HepG2 (cell line): ENCODE measurements at regions not wholly inside any gene's neighbourhood (a gene's known extent, or its start where the extent isn't known, plus 50 kb on each side); places are given as distances from the start of the nearest gene placed in this dataset.

Experiments
- ATAC-seq: fragments of 200-7000 bp; cut with Tn5 transposase; 3 replicates; pipeline ENCODE4 v1.9.1; 2020; ENCODE audit warnings: mild to moderate bottlenecking, moderate library complexity
- BruUV-seq: library from RNA; stranded (reverse); fragments of 400-500 nt; replicated peaks from 2 replicates; lab custom pipeline; 2021; lab: Mats Ljungman, UMichigan
- CTCF ChIA-PET: fragments of 300-600 bp; formaldehyde crosslinking; extraction: SDS; loops from one replicate; lab custom pipeline; 2021; ENCODE audit warnings: low total read pairs, inconsistent platforms, low intra/inter-chr PET ratio; lab: Yijun Ruan, JAX
- POLR2A ChIA-PET: fragments of 350-600 bp; sonication (Branson Sonifier 250); formaldehyde crosslinking; loops from one replicate; lab custom pipeline; 2020; ENCODE audit warnings: antibody characterized with exemption, inconsistent platforms; lab: Yijun Ruan, JAX
- DNase-seq: peaks from one replicate; pipeline ENCODE4 v3.0.0-alpha.2; 2015; ENCODE audit warnings: low spot score
- FAIRE-seq: peaks from 3 replicates; lab custom pipeline; 2011; peaks lifted over from hg19 to GRCh38; lab: Jason Lieb, UNC
- H2AFZ ChIP-seq: one replicate; pipeline ENCODE4 v1.6.1; 2011; ENCODE audit warnings: low read length, inconsistent platforms
- H3K27ac ChIP-seq: fragments of 300-600 bp; 3 replicates; pipeline ENCODE4 v1.8.0; 2011; ENCODE audit warnings: mixed run types, mild to moderate bottlenecking, mixed read lengths, low read length, inconsistent platforms; ENCODE audit not compliant: insufficient read depth; ENCODE audit errors: extremely low read length
- H3K27me3 ChIP-seq, 2 experiments: fragments of 200-600 bp in 1 of 2; 2 replicates in 1 of 2; 3 replicates in 1 of 2; pipeline versions ENCODE4 v1.6.0 to v1.8.0; 2011; ENCODE audit warnings: low read length in 2 of 2, mild to moderate bottlenecking in 2 of 2, moderate library complexity in 2 of 2, inconsistent platforms in 1 of 2; ENCODE audit not compliant: insufficient read depth in 2 of 2, control insufficient read depth in 1 of 2
- H3K36me3 ChIP-seq, 2 experiments: fragments of 200-600 bp in 1 of 2; replicated peaks in 1 of 2; 2 replicates in 1 of 2; 3 replicates in 1 of 2; pipeline versions ENCODE4 v1.5.1 to v1.8.0; 2011; ENCODE audit warnings: low read length in 2 of 2, inconsistent platforms in 1 of 2; ENCODE audit not compliant: insufficient read depth in 2 of 2, control insufficient read depth in 1 of 2
- H3K4me1 ChIP-seq: 2 replicates; pipeline ENCODE4 v1.5.1; 2012; ENCODE audit warnings: low read length, inconsistent platforms; ENCODE audit not compliant: insufficient read depth
- H3K4me2 ChIP-seq: 2 replicates; pipeline ENCODE4 v1.6.0; 2011; ENCODE audit warnings: low read depth, low read length, inconsistent platforms
- H3K4me3 ChIP-seq, 3 experiments: fragments of 200-600 bp in 1 of 3; sonication (generic), shearing (Covaris generic) in 1 of 3; replicated peaks in 1 of 3; 2 replicates each; pipeline ENCODE4 v1.5.1; 2011 to 2016; ENCODE audit warnings: low read length in 3 of 3, inconsistent platforms in 2 of 3, low read depth in 2 of 3, mild to moderate bottlenecking in 2 of 3, control low read depth in 1 of 3, mixed read lengths in 1 of 3; ENCODE audit not compliant: insufficient read depth in 1 of 3
- H3K79me2 ChIP-seq: one replicate; pipeline ENCODE4 v1.6.1; 2011; ENCODE audit warnings: low read length, inconsistent platforms; ENCODE audit not compliant: insufficient read depth
- H3K9ac ChIP-seq: 2 replicates; pipeline ENCODE4 v1.6.0; 2011; ENCODE audit warnings: mild to moderate bottlenecking, low read depth, low read length, inconsistent platforms; ENCODE audit not compliant: insufficient read depth
- H3K9me3 ChIP-seq: 2 replicates; pipeline ENCODE4 v1.5.1; 2012; ENCODE audit warnings: mild to moderate bottlenecking, low read length
- H4K20me1 ChIP-seq: 2 replicates; pipeline ENCODE4 v1.6.0; 2011; ENCODE audit warnings: inconsistent platforms, mild to moderate bottlenecking, low read length, moderate library complexity; ENCODE audit not compliant: insufficient read depth
- CEBPG ChIP-seq: IDR thresholded peaks from 2 replicates; pipeline ENCODE4 v1.6.1; 2016
- ETV5 ChIP-seq: IDR thresholded peaks from 2 replicates; pipeline ENCODE4 v1.6.1; 2018; ENCODE audit warnings: missing biosample characterization, missing genetic modification reagents, inconsistent platforms, borderline replicate concordance
- ETV6 ChIP-seq: sonication (generic); formaldehyde crosslinking; conservative IDR thresholded peaks from 2 replicates; pipeline ENCODE4 v1.4.0; 2020; ENCODE audit warnings: missing genetic modification reagents
- HMG20B ChIP-seq: conservative IDR thresholded peaks from 2 replicates; pipeline ENCODE4 v1.6.1; 2016; ENCODE audit warnings: missing genetic modification reagents, missing compliant biosample characterization
- MYPOP ChIP-seq: sonication (generic); formaldehyde crosslinking; IDR thresholded peaks from 2 replicates; pipeline ENCODE4 v1.8.1; 2023; ENCODE audit warnings: mild to moderate bottlenecking, moderate library complexity, missing genetic modification reagents
- PAWR ChIP-seq: sonication (generic); formaldehyde crosslinking; IDR thresholded peaks from 2 replicates; pipeline ENCODE4 v1.4.0; 2020; ENCODE audit warnings: missing genetic modification reagents, mild to moderate bottlenecking, borderline replicate concordance
- PBX2 ChIP-seq: IDR thresholded peaks from 2 replicates; pipeline ENCODE4 v1.6.1; 2016; ENCODE audit warnings: control low read depth
- POLR2G ChIP-seq: fragments of 200-400 bp; formaldehyde crosslinking; IDR thresholded peaks from 2 replicates; pipeline ENCODE4 v1.6.1; 2018; ENCODE audit warnings: mild to moderate bottlenecking, low read depth, low read length, moderate library complexity
- ZFP37 ChIP-seq: sonication (generic); formaldehyde crosslinking; IDR thresholded peaks from 2 replicates; pipeline ENCODE4 v1.4.0; 2020; ENCODE audit warnings: missing genetic modification reagents, borderline replicate concordance
- ZNF253 ChIP-seq: sonication (generic); formaldehyde crosslinking; IDR thresholded peaks from 2 replicates; pipeline ENCODE4 v1.8.0; 2022; ENCODE audit warnings: mild to moderate bottlenecking, missing genetic modification reagents, borderline replicate concordance
- ZNF331 ChIP-seq: sonication (generic); formaldehyde crosslinking; IDR thresholded peaks from 2 replicates; pipeline ENCODE4 v1.4.0; 2020; ENCODE audit warnings: missing genetic modification reagents
- ZNF549 ChIP-seq: sonication (generic); formaldehyde crosslinking; IDR thresholded peaks from 2 replicates; pipeline ENCODE4 v1.5.0; 2020; ENCODE audit warnings: missing genetic modification reagents
- ZNF550 ChIP-seq: sonication (generic); formaldehyde crosslinking; IDR thresholded peaks from 2 replicates; pipeline ENCODE4 v1.4.0; 2020; ENCODE audit warnings: mild to moderate bottlenecking, missing genetic modification reagents, borderline replicate concordance
- ZSCAN30 ChIP-seq: sonication (generic); formaldehyde crosslinking; IDR thresholded peaks from 2 replicates; pipeline ENCODE4 v1.5.0; 2020; ENCODE audit warnings: mild to moderate bottlenecking, missing genetic modification reagents
- WGBS: methylation state at CpG from one replicate; pipeline ENCODE4 v1.1.6; 2017; ENCODE audit warnings: low lambda C conversion rate; 5-methylcytosine and 5-hydroxymethylcytosine counted together
- in situ Hi-C: cut with HindIII; loops from 2 replicates; pipeline ENCODE4 v1.10.0; 2017; ENCODE audit warnings: low pct_unique_long_range_greater_than_20kb; ENCODE audit not compliant: extremely low pct_ligation_motif_present
- intact Hi-C: fragments of 100-400 bp; cut with micrococcal nuclease; formaldehyde crosslinking; loops from one replicate; pipeline ENCODE4 v1.10.0; 2022; ENCODE audit not compliant: unreplicated experiment
- TF ChIP-seq, protein P1 (sequence below), 2 experiments: fragments of 450-650 bp in 1 of 2; sonication (generic) in 1 of 2; formaldehyde crosslinking; IDR thresholded peaks; 2 replicates each; pipeline versions ENCODE4 v1.5.0 to v1.8.0; 2020 to 2022; ENCODE audit warnings: mild to moderate bottlenecking in 1 of 2, missing genetic modification reagents in 1 of 2
- TF ChIP-seq, protein P2 (sequence below): sonication (generic); formaldehyde crosslinking; IDR thresholded peaks from 2 replicates; pipeline ENCODE4 v1.4.0; 2020; ENCODE audit warnings: missing genetic modification reagents, mild to moderate bottlenecking, borderline replicate concordance

DNA sequence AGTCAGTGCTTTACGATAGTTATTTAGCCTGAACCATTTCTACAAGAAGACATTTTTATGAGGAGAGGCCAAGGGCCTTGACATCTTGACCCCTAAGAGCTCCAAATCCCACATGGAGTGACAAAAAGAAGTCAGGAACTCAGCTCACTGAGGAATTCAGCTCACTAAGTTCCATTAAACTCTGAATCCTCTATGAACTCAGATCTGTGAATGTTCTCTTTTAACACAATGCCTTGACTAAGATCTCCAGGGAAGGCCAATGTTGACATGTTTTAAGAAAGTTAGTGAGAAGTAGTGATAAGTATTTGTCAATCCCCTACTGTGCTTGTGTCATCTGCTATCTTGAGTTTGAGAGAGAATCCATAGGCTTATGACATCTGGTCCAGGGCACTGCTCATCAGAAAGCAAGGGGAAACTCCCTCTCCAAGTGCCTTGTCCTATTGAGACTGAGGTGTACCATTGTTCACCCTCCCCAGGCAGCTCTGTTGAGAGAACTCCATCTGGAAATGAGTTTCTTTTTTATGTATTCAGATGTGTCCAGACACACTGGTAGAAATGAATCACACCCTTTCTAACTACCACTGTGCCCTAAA lies 68.7 kb upstream of the PCDH19 start:
- in situ Hi-C loops, result no loop called here
- CTCF ChIA-PET, result no interaction called here
- H3K79me2 ChIP-seq, result no peaks in the 10 kb centered on the region

DNA sequence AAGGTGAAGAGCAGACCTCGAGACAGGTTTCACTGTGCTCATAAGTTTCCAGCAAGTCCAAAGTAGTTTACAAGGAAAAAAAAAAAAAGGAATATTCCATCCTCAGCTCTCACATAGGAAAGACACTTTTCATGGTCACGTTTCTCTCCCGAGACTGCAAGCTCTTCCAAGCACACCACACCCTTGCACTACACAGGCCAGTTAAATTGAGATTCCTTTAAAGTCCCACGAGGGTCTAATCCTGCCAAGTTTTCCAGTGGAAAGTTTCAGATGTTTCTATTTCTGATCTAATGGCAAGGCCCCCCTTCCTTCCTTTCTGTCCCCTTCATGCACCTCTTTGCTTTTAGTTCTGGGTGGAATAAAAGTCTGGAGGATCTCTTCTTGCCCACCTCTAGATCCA lies 67.9 kb upstream of the PCDH19 start:
- WGBS, result 0% methylated on average over 4 of the region's 4 CpGs
- no peak overlapping the region for H3K9ac ChIP-seq
- no peaks in the 10 kb centered on the region for H3K36me3 ChIP-seq
- FAIRE-seq (no peak), ATAC-seq (no peak), DNase-seq (no peak)
- H3K4me1 ChIP-seq, result no peaks in the 10 kb centered on the region
- no peak overlapping the region for H3K4me2 ChIP-seq
- no peak overlapping the region for H3K27ac ChIP-seq
- no peaks in the 10 kb centered on the region for H3K9me3 ChIP-seq
- no peaks in the 10 kb centered on the region for H3K79me2 ChIP-seq
- no TSS peak for BruUV-seq
- H3K4me3 ChIP-seq, result no peak overlapping the region
- H4K20me1 ChIP-seq, result no peaks in the 10 kb centered on the region
- POLR2A ChIA-PET, result no interaction called here
- H3K27me3 ChIP-seq, result no peaks in the 10 kb centered on the region
- CTCF ChIA-PET, result no interaction called here
- H2AFZ ChIP-seq, result no peak overlapping the region
- in situ Hi-C loops, result no loop called here
- intact Hi-C loops, result no loop called here
- TF ChIP-seq ZFP37 (CRISPR knock-in tag), result no peak
- TF ChIP-seq ETV5 (CRISPR knock-in tag), result no peak
- no peak for TF ChIP-seq ZNF331 (CRISPR knock-in tag)
- TF ChIP-seq, protein P1, sequence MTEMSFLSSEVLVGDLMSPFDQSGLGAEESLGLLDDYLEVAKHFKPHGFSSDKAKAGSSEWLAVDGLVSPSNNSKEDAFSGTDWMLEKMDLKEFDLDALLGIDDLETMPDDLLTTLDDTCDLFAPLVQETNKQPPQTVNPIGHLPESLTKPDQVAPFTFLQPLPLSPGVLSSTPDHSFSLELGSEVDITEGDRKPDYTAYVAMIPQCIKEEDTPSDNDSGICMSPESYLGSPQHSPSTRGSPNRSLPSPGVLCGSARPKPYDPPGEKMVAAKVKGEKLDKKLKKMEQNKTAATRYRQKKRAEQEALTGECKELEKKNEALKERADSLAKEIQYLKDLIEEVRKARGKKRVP (CRISPR knock-in tag; IDR thresholded peaks at IDR 0.05), result no peak
- TF ChIP-seq MYPOP (CRISPR knock-in tag), result no peak
- TF ChIP-seq, protein P2, sequence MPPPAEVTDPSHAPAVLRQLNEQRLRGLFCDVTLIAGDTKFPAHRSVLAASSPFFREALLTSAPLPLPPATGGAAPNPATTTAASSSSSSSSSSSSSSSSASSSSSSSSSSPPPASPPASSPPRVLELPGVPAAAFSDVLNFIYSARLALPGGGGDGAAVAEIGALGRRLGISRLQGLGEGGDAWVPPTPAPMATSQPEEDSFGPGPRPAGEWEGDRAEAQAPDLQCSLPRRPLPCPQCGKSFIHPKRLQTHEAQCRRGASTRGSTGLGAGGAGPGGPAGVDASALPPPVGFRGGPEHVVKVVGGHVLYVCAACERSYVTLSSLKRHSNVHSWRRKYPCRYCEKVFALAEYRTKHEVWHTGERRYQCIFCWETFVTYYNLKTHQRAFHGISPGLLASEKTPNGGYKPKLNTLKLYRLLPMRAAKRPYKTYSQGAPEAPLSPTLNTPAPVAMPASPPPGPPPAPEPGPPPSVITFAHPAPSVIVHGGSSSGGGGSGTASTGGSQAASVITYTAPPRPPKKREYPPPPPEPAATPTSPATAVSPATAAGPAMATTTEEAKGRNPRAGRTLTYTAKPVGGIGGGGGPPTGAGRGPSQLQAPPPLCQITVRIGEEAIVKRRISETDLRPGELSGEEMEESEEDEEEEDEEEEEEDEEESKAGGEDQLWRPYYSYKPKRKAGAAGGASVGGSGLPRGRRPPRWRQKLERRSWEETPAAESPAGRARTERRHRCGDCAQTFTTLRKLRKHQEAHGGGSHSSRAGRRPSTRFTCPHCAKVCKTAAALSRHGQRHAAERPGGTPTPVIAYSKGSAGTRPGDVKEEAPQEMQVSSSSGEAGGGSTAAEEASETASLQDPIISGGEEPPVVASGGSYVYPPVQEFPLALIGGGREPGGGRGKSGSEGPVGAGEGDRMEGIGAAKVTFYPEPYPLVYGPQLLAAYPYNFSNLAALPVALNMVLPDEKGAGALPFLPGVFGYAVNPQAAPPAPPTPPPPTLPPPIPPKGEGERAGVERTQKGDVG (CRISPR knock-in tag), result no peak

More for the DNA sequence above, 68.7 kb upstream of the PCDH19 start:
- TF ChIP-seq CEBPG (CRISPR knock-in tag) (no peak), ZNF253 (no peak), ZNF550 (no peak), POLR2G (no peak), HMG20B (CRISPR knock-in tag) (no peak), ETV6 (no peak), PAWR (CRISPR knock-in tag) (no peak), ZNF549 (CRISPR knock-in tag) (no peak), ZSCAN30 (CRISPR knock-in tag) (no peak), PBX2 (no peak)
- Histone ChIP-seq H3K4me2 (no peak overlapping the region), H3K9ac (no peak overlapping the region), H4K20me1 (no peaks in the 10 kb centered on the region), H3K27me3 (no peaks in the 10 kb centered on the region), H2AFZ (no peak overlapping the region), H3K4me1 (no peaks in the 10 kb centered on the region), H3K4me3 (no peak overlapping the region), H3K36me3 (no peaks in the 10 kb centered on the region), H3K27ac (no peak overlapping the region), H3K9me3 (no peaks in the 10 kb centered on the region)
- no TSS peak for BruUV-seq
- ATAC-seq, result no peak
- FAIRE-seq, result no peak
- 0% methylated on average over 1 of the region's 1 CpG for WGBS
- no peak for DNase-seq
- POLR2A ChIA-PET, result no interaction called here
- intact Hi-C loops, result no loop called here
